HuH-7.5 (cell line): ENCODE measurements at regions not wholly inside any gene's neighbourhood (a gene's known extent, or its start where the extent isn't known, plus 50 kb on each side); places are given as distances from the start of the nearest gene placed in this dataset.
A peak's percentile ranks its signal among the peaks of the same experiment; 100 is the strongest.

ENCODE experiments used
- DNase-seq: peaks from one replicate; pipeline ENCODE4 v3.0.0; 2011; ENCODE audit warnings: low spot score

- no peak for DNase-seq
Measured at GRCh38 chr2:173589604-173590275, 235.1 kb downstream of the CDCA7 start.

- no peak for DNase-seq
Measured at GRCh38 chr2:173590276-173590861, 235.7 kb downstream of the CDCA7 start.

GRCh38 chr2:173593109-173593508, 238.4 kb downstream of the CDCA7 start:
- DNase-seq = no peak

- no peak for DNase-seq
Measured at GRCh38 chr2:173596244-173596643, 241.6 kb downstream of the CDCA7 start.

GRCh38 chr2:173598525-173598924, 243.9 kb downstream of the CDCA7 start:
- no peak for DNase-seq

GRCh38 chr2:173599821-173600359, 245.2 kb downstream of the CDCA7 start:
- DNase-seq = no peak

GRCh38 chr2:173602153-173602795, 247.6 kb downstream of the CDCA7 start:
- DNase-seq = no peak

GRCh38 chr2:173605994-173606393, 251.3 kb downstream of the CDCA7 start:
- DNase-seq = no peak

- no peak for DNase-seq
Measured at GRCh38 chr2:173606619-173607248, 252.1 kb downstream of the CDCA7 start.

- DNase-seq = no peak
Measured at GRCh38 chr2:173607606-173608311, 253.1 kb downstream of the CDCA7 start.

GRCh38 chr2:173611121-173611520, 256.4 kb downstream of the CDCA7 start:
- DNase-seq = no peak

- DNase-seq = no peak
Measured at GRCh38 chr2:173612354-173612753, 257.7 kb downstream of the CDCA7 start.

GRCh38 chr2:173613386-173613785, 258.7 kb downstream of the CDCA7 start:
- DNase-seq = no peak

GRCh38 chr2:173614265-173614930, 259.7 kb downstream of the CDCA7 start:
- DNase-seq = no peak

GRCh38 chr2:173623438-173624319, 269.0 kb downstream of the CDCA7 start:
- peak; percentile 19 for DNase-seq

- DNase-seq = no peak
Measured at GRCh38 chr2:173625315-173625714, 270.6 kb downstream of the CDCA7 start.

GRCh38 chr2:173629076-173629475, 274.4 kb downstream of the CDCA7 start:
- no peak for DNase-seq

GRCh38 chr2:173630425-173631126, 275.9 kb downstream of the CDCA7 start:
- no peak for DNase-seq

GRCh38 chr2:173631127-173631460, 276.4 kb downstream of the CDCA7 start:
- peak; percentile 39 for DNase-seq

- DNase-seq = no peak
Measured at GRCh38 chr2:173644146-173644545, 289.5 kb downstream of the CDCA7 start.
